CD4-positive, alpha-beta T cell treated with Interleukin-17A for 1 hour (primary cell): ENCODE measurements at regions not wholly inside any gene's neighbourhood (a gene's known extent, or its start where the extent isn't known, plus 50 kb on each side); places are given as distances from the start of the nearest gene placed in this dataset.

ENCODE experiments used
- DNase-seq: peaks from one replicate; pipeline ENCODE4 v3.0.0-alpha.2; 2020

DNA sequence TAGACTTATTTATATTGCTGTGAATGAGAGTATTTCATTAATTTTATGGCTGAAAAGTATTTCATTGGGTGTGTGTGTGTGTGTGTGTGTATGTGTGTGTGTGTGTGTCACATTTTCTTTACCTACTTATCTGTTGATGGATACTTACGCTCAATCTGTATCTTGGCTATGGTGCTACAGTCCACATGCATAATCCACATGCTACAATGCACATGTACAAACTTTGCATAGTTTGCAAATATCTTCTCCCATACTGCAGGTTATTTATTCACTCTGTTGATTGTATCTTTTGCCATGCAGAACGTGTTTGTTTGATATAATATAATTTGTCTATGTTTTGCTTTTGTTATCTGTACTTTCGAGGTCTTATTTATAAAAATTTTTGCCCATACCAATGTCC lies 167.8 kb downstream of the RAB28 start:
- DNase-seq: no peak

DNA sequence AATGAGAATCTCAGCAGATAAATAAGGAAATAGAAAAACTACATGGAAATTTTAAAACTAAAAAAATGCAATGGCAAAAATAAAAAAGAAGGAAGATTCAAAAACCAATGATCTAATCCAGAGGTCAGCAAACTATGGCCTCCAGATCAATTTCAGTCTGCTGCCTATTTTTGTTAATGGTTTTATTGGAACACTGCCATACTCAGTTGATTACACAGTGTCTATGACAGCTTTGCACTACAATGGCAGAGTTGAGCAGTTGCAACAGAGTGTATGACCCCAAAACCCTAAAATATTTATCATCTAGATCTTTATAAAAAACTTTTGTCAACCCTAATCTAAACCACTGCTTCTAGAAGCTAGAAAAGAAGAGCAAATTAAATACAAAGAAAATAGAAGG lies 170.3 kb downstream of the RAB28 start:
- no peak for DNase-seq

DNA sequence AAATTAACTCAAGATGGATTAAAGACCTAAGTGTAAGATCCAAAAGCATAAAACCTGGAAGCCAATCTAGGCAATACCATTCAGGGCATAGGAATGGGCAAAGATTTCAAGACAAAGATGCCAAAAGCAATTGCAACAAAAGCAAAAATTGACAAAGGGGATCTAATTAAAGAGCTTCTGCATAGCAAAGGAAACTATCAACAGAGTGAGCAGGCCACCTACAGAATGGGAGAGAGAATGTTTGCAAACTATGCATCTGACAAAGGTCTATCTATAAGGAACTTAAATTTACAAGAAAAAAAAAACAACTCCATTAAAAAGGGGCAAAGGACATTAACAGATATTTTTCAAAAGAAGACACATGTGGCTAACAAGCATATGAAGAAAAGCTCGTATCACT lies 171.9 kb downstream of the RAB28 start:
- no peak for DNase-seq

GRCh38 chr4:13309751-13310150 lies 174.4 kb downstream of the RAB28 start:
- DNase-seq: no peak

DNA sequence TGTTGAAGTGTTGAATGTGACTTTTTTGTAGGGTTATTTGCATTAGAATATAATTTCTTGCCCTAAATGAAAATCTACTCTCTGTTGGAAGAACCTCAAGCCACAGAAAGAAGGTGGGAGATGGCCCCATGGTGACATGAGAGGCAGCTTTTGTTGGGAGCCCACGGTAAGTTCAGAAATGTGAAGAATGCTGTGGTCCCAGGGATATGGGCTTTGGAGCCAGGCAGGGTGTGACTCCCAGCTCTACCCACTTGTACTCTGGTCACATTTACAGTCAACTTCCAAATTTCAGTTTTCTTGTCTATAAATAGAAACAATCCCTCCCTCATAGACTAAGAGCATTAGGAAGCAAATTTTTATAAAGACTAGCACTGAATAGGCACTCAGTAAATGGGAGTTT lies 177.8 kb downstream of the RAB28 start:
- DNase-seq: no peak

GRCh38 chr4:13302876-13303275 lies 181.3 kb downstream of the RAB28 start:
- no peak for DNase-seq

- DNase-seq: no peak
These were observed 184.8 kb downstream of the RAB28 start for GRCh38 chr4:13299343-13299742.

DNA sequence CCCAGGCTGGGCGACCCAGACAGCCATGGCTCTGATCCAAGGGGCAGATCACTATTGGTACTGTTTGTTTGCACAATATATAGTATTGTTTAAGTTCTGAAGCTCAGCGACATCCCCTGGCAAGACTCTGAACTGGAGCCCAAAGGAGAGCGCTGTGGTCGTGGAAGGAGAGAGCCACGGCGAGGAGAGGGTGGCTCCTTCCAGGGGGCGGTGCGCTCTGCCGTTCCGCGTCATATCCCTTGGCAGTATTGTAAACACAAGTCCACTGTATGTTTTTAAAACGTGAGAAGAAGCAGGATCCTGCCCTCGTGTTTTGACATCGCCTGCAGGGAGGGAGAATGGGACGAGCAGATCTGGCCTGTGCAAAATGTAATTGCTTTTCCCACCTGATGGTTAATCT lies 185.5 kb downstream of the RAB28 start:
- DNase-seq: no peak

DNA sequence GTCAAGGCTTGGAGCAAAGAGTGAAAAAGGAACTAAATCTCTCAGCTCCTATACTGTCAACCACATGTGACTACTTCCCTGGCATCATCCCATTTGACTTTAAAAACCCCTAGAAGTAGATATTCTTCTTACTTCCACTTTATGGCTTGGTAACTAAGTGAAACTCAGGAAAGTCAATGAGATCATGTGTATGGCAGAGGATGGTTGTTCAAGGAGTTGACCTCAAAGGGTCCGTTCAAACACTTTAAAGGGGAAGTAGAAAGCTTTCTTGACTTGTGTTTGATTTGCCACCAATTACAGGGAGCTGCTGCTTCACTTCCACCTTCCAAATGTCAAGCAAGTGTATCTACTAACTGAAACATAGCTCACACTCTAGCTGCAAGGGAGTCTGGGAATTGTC lies 187.2 kb downstream of the RAB28 start:
- DNase-seq: no peak

DNA sequence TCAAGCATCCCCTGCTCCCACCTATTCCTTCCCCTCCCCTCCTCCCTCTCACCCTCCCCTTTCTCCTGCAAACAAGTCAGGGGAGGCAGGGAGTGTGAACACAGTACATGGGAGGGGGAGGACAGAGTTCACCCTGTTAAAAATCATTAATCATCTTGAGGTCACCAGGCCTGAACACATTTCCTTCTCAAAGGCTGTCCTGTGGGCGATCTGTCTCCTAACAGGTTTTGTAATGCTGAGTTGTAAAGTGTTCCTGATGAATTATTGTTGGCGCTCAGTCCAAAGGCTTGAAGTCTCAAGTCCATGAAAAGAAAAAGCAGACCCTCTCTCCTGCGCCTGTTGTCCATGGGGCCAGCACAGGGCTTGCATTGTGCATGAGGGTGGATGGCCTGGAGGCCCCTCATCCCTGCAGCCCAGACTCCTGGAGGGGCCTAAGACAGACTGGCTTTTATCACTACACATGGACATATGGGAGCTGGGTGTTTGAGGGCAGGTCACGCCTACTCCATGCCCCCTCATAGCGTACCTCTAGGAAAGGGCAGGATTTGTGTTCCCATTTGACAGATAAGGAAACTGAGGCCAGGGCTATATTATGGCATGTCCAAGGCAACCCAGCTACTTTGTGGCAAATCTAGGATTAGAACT lies 189.1 kb downstream of the RAB28 start:
- no peak for DNase-seq

DNA sequence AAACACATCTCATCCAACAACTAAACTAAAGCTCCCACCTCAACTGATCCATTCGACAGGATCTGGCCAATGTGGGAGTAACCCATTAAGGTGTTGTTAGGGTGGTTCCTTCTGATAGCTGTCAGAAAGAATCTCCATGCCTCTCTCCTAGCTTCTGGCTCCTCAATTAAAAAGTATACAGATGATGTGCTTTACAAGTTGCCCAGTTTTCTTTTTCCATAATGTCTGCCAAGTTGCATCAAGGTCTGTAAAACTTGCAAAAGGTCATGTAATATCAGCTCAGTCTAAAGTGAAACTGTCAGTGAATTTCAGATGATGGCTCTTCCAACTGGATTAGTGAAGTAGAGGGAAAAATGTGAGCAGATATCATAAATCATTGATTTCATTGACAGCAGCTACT lies 191.8 kb downstream of the RAB28 start:
- no peak for DNase-seq

DNA sequence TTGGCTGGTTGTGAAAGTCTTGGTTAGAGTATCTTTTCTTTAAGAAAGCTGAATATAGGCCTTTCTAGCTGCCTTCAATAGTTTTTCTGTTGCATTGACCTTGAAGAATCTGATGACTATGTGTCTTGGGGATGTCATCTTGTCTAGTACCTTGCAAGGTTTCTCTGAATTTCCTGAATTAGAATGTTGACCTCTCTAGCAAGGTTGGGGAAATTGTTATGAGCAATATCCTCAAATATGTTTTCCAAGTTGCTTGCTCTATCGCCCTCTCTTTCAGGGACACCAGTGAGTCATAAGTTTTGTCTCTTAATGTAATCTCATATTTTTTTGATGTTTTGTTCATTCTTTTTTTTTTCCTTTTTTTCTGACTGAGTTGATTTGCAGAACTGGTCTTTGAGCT lies 194.7 kb downstream of the RAB28 start:
- no peak for DNase-seq

DNA sequence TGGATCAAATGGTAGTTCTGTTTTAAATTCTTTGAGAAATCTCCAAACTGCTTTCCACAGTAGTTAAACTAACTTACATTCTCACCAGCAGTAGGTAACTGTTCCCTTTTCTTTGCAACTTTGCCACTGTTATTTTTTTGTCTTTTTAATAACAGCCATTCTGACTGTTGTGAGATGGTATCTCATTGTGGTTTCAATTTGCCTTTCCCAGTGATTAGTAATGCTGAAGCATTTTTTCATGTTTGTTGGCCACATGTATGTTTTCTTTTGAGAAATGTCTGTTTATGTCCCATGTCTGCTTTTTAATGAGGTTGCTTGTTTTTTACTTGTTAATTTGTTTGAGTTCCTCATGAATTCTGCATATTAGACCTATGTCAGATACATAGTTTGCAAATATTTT lies 198.8 kb downstream of the RAB28 start:
- DNase-seq: no peak

DNA sequence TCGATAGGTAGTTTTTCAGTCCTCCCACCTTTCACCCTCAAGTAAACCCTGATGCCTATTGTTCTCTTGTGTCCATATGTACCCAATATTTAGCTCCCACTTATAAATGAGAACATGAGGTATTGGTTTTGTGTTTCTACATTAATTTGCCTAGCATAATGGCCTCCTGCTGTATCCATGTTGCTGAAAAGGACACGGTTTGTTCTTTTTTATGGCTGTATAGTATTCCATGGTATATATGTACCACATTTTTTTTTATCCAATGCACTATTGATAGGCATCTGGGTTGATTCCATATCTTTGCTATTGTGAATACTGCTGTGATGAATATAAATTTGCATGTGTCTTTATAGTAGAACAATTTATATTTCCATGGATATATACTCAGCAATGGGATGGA lies 199.2 kb downstream of the RAB28 start:
- no peak for DNase-seq

GRCh38 chr4:13276357-13276756 lies 207.8 kb downstream of the RAB28 start:
- no peak for DNase-seq

DNA sequence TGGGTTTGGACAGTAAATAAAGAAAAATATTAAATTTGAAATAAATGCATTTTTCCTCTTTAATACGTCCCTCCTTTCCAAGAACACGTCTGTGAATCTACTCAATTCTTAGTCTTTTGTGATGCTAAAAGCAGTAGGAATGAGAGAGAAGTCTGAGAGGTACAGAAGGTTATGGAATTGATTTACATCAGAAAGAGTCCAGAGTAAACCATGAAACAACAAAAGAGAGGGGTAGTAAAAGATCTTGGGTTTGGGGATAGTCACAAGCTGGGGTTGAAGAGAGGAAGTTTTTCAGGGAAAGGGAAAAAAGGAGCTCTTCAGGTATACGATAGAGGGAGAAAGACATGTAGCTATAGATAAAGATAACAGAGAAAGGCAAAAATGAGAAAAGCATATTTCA lies 215.4 kb downstream of the RAB28 start:
- DNase-seq: no peak

GRCh38 chr4:13268165-13268564 lies 216.0 kb downstream of the RAB28 start:
- no peak for DNase-seq

GRCh38 chr4:13267091-13267490 lies 217.0 kb downstream of the RAB28 start:
- DNase-seq: no peak

DNA sequence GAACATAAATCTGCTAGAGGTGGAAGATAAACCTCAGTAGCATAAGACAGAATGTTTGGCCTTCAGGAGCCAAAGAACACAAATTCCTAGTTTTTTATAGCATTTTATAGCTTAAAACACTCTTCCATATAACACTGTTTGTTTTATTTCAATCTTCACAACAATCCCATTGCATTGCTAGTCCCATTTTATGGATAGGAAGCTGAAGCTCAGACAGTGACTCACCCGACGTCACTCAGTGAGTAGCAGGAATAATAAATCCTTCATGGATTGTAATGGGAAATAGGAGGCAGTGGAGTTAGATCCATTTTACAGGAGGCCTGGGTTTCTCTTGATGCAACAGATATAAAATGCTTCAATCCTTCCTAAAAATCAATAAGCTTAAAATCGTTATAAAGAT lies 217.5 kb downstream of the RAB28 start:
- no peak for DNase-seq

GRCh38 chr4:13263967-13264525 lies 220.1 kb downstream of the RAB28 start:
- DNase-seq: no peak

GRCh38 chr4:13262816-13263215 lies 221.3 kb downstream of the RAB28 start:
- DNase-seq: no peak

- no peak for DNase-seq
These were observed 222.5 kb downstream of the RAB28 start for GRCh38 chr4:13261486-13262257.

DNA sequence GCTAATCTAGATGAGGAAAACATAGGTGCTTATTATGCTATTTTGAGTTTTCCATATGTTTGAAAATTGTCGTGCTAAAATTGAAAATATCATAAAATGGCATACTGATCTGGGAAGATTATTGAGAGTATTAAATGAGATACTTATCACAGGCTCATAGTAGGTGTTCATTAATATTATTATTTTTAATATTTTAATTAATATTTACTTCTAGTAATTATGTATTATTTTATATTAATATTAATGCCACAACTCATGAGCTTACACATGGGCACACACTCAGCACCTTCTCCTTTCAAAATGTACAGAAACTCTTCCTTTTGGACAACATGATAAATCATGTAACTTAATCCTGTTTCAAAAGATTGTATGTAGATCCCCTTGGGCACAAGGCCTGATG lies 223.6 kb downstream of the RAB28 start:
- DNase-seq: no peak

DNA sequence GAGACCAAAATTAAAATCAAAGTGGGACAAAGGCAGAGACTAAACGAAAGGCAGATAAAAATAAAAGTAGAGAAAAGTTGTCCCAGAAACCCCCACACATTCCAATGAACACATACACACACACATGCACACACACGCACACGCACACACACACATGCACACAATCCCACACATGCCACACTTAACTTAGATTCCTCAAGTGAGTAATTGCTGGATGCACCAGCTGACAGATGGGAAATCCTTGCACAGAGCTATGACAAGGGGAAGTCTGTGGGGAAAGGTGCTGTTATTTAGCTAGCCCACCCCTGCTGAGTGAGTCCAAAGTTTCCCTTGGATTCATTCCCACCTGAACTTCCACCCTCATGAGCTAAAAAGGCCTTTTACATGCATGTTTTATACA lies 233.9 kb downstream of the RAB28 start:
- no peak for DNase-seq
